H1 (cell line): ENCODE measurements at regions not wholly inside any gene's neighbourhood (a gene's known extent, or its start where the extent isn't known, plus 50 kb on each side); places are given as distances from the start of the nearest gene placed in this dataset.

ENCODE experiments used
- CBX5 ChIP-seq: fragments of 300-800, 300-1000 bp; sonication (generic); IDR thresholded peaks from 2 replicates; pipeline ENCODE4 v1.7.1; 2016; ENCODE audit warnings: antibody characterized with exemption, low read length, low read depth
- CTBP2 ChIP-seq: IDR thresholded peaks from 2 replicates; pipeline ENCODE4 v1.7.0; 2011; ENCODE audit warnings: borderline replicate concordance, mild to moderate bottlenecking, moderate library complexity, mixed read lengths, low read length; ENCODE audit not compliant: insufficient read depth, insufficient read length
- HDAC2 ChIP-seq, 2 experiments: fragments of 300-600 bp in 1 of 2; sonication (generic) in 1 of 2; IDR thresholded peaks; 2 replicates each; pipeline ENCODE4 v1.6.1; 2011 to 2012; ENCODE audit warnings: low read depth in 2 of 2, low read length in 2 of 2, mild to moderate bottlenecking in 2 of 2, moderate library complexity in 2 of 2, borderline replicate concordance in 1 of 2, inconsistent platforms in 1 of 2
- KDM4A ChIP-seq: IDR thresholded peaks from one replicate; pipeline ENCODE4 v1.7.1; 2012; ENCODE audit warnings: low read depth, mild to moderate bottlenecking, moderate library complexity, low read length, inconsistent platforms; ENCODE audit not compliant: severe bottlenecking
- NRF1 ChIP-seq: IDR thresholded peaks from 2 replicates; pipeline ENCODE4 v1.6.1; 2011; ENCODE audit warnings: mild to moderate bottlenecking, low read depth, low read length, improper control_type of control experiment
- RNF2 ChIP-seq: fragments of 200-900, 300-1000 bp; sonication (generic); IDR thresholded peaks from 2 replicates; pipeline ENCODE4 v1.7.1; 2016; ENCODE audit warnings: borderline replicate concordance, low read depth, mild to moderate bottlenecking, antibody characterized with exemption, low read length; ENCODE audit not compliant: poor library complexity, severe bottlenecking; ENCODE audit errors: missing control alignments
- RXRA ChIP-seq: IDR thresholded peaks from 2 replicates; pipeline ENCODE4 v1.6.1; 2011; ENCODE audit warnings: low read depth, mild to moderate bottlenecking, low read length, moderate library complexity; ENCODE audit not compliant: insufficient read depth
- SIRT6 ChIP-seq: IDR thresholded peaks from one replicate; pipeline ENCODE4 v1.7.1; 2012; ENCODE audit warnings: low read length, inconsistent platforms
- TEAD4 ChIP-seq: IDR thresholded peaks from 2 replicates; pipeline ENCODE4 v1.6.1; 2012; ENCODE audit warnings: low read depth, low read length, inconsistent platforms, mixed read lengths

- TF ChIP-seq SIRT6 = no peak
- TF ChIP-seq HDAC2 (IDR thresholded peaks at IDR 0.05; ENCODE audit: borderline replicate concordance in 1 of 2, low read depth in 2 of 2, low read length in 2 of 2) = no peak
- TF ChIP-seq CBX5 = no peak
- TF ChIP-seq RNF2 = no peak
- no peak for TF ChIP-seq NRF1
- no peak for TF ChIP-seq KDM4A
- TF ChIP-seq CTBP2 = no peak
- no peak for TF ChIP-seq RXRA
- TF ChIP-seq TEAD4 = no peak
- TF ChIP-seq, all 59 proteins: peak for 0
These were observed 310.4 kb upstream of the MOCS1 start (continued) for GRCh38 chr6:40244699-40245098.
